BLaER1 treated with 17β-estradiol and CSF1 and Interleukin-3, amounts not matched to agents 10 nM and 100 nM (cell line): ENCODE measurements at regions not wholly inside any gene's neighbourhood (a gene's known extent, or its start where the extent isn't known, plus 50 kb on each side); places are given as distances from the start of the nearest gene placed in this dataset.
"Not testable (repeated sequence)": the region's sequence is repeated elsewhere in the genome, so short reads cannot be mapped to it uniquely, and the experiment has no call there.

Experiments used
- H3K27ac ChIP-seq, 11 experiments: shearing (Covaris generic); formaldehyde crosslinking; 2 replicates each; pipeline ENCODE4 v1.8.1; 2022
- H3K27me3 ChIP-seq, 11 experiments: shearing (Covaris generic); formaldehyde crosslinking; 2 replicates each; pipeline ENCODE4 v1.8.1; 2022
- H3K36me3 ChIP-seq, 11 experiments: shearing (Covaris generic); formaldehyde crosslinking; 2 replicates each; pipeline ENCODE4 v1.8.1; 2022
- H3K4me1 ChIP-seq, 10 experiments: shearing (Covaris generic); formaldehyde crosslinking; 2 replicates each; pipeline ENCODE4 v1.8.1; 2022
- H3K4me2 ChIP-seq, 11 experiments: shearing (Covaris generic); formaldehyde crosslinking; 2 replicates each; pipeline ENCODE4 v1.8.1; 2022
- H3K4me3 ChIP-seq, 10 experiments: shearing (Covaris generic); formaldehyde crosslinking; 2 replicates each; pipeline ENCODE4 v1.8.1; 2022
- H3K9ac ChIP-seq, 11 experiments: shearing (Covaris generic); formaldehyde crosslinking; 2 replicates each; pipeline ENCODE4 v1.8.1; 2022
- H3K9me3 ChIP-seq, 11 experiments: shearing (Covaris generic); formaldehyde crosslinking; replicated peaks in 1 of 11; 2 replicates each; pipeline ENCODE4 v1.8.1; 2022
- H4K20me1 ChIP-seq, 11 experiments: shearing (Covaris generic); formaldehyde crosslinking; 2 replicates each; pipeline ENCODE4 v1.8.1; 2022
- Cebpa-rat ChIP-seq, 11 experiments: shearing (Covaris generic); IDR thresholded peaks; 2 replicates each; pipeline ENCODE4 v1.8.1; 2022

DNA sequence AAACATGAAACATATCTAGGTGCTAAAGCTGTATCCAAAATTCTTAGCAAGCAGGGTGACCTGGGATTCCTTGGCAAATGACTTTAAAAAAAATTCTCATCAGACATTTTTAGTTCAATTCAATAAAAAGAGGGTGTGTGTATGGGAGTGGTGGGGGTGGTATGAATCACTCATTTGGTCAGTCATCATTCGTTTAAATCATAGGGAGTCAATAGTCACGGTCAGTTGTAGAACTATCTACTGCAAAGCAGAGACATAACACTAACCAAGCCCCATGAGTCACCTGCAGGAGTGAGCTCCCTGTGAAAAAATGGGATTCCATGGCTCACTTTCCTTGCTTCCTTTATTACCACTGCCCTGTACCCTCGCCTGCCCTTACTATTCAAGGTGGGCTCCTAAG is 380.6 kb upstream of the TCF4 start:
- H3K27ac ChIP-seq, result no peak overlapping the region
- TF ChIP-seq Cebpa-rat (IDR thresholded peaks at IDR 0.05), result no peak
- no peaks in the 10 kb centered on the region for H3K4me1 ChIP-seq
- no peaks in the 10 kb centered on the region for H3K36me3 ChIP-seq
- H3K27me3 ChIP-seq, result no peaks in the 10 kb centered on the region
- no peaks in the 10 kb centered on the region for H3K9me3 ChIP-seq
- no peak overlapping the region for H3K4me3 ChIP-seq
- H4K20me1 ChIP-seq, result no peaks in the 10 kb centered on the region
- no peak overlapping the region for H3K9ac ChIP-seq
- no peak overlapping the region for H3K4me2 ChIP-seq

DNA sequence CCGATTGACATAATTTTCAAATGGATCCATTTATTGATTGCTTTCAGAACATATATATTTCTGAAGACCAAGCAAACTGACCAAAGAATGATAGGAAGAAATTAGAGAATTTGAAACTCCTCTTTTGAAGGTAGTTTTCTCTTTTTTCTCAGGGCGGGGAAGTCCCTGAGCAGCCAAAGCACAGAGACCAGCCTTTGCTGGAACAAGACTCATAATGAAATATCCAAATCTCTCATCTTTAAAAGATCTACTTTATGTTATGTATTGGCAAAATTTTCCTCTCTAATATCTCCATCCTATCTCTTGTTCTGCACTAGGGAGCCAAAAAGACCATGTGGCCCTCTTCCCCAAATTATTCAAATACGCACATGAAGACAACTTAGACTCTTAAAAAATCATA is 379.0 kb upstream of the TCF4 start:
- TF ChIP-seq Cebpa-rat (IDR thresholded peaks at IDR 0.05), result no peak
- H3K9ac ChIP-seq, result no peak overlapping the region
- H3K27me3 ChIP-seq, result no peaks in the 10 kb centered on the region
- H4K20me1 ChIP-seq, result no peaks in the 10 kb centered on the region
- H3K4me2 ChIP-seq, result no peak overlapping the region
- no peaks in the 10 kb centered on the region for H3K36me3 ChIP-seq
- no peak overlapping the region for H3K27ac ChIP-seq
- H3K9me3 ChIP-seq, result no peaks in the 10 kb centered on the region
- H3K4me3 ChIP-seq, result no peak overlapping the region
- no peaks in the 10 kb centered on the region for H3K4me1 ChIP-seq

DNA sequence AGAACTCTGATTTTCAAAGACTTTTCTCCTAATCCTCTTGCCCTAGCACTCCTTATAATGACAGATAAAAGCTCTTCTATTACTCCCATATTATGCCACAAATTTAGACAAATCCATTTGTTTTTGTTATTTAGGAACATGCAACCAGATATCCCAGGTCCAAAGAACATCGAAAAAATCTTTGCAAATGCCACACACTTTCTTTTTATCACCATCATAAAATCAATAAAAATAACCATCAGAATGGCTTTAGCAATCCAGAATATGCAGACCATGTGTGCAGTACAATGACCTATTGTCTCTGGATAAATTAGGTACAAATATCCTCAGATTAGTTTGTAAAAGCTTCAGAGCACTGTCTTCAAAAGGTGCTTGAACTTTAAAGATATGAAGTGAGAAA is 376.2 kb upstream of the TCF4 start:
- no peaks in the 10 kb centered on the region for H3K4me1 ChIP-seq
- no peak for TF ChIP-seq Cebpa-rat (IDR thresholded peaks at IDR 0.05)
- no peak overlapping the region for H3K4me3 ChIP-seq
- no peaks in the 10 kb centered on the region for H3K27me3 ChIP-seq
- no peak overlapping the region for H3K9ac ChIP-seq
- no peaks in the 10 kb centered on the region for H3K9me3 ChIP-seq
- no peaks in the 10 kb centered on the region for H3K36me3 ChIP-seq
- H3K4me2 ChIP-seq, result no peak overlapping the region
- no peak overlapping the region for H3K27ac ChIP-seq
- H4K20me1 ChIP-seq, result no peaks in the 10 kb centered on the region

DNA sequence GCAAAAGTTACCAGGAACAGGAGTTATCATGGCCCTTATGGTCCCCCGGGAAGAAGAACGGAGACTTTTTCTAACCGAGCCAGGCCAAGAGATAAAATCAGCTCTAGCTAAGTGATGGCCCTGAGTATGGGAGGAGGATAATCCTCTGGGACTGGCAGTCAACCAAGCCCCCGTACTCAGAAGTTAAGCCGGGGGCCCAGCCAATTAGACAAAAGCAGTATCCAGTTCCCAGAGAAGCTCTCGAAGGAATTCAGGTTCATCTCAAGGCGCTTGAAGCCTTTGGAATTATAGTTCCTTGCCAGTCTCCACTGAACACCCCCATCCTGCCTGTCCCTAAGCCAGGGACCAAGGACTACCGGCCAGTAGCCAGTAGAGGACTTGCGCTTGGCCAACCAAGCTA is 365.3 kb upstream of the TCF4 start:
- Histone ChIP-seq H3K36me3 (no peaks in the 10 kb centered on the region), H3K4me1 (no peaks in the 10 kb centered on the region), H3K4me3 (no peak overlapping the region), H3K9ac (no peak overlapping the region), H3K27me3 (no peaks in the 10 kb centered on the region), H4K20me1 (no peaks in the 10 kb centered on the region), H3K9me3 (peaks cover 0 to 27% (median 0%) of the 10 kb centered on the region in 11 experiments; a peak in 3 of 22 replicates), H3K4me2 (no peak overlapping the region), H3K27ac (no peak overlapping the region)
- TF ChIP-seq Cebpa-rat (IDR thresholded peaks at IDR 0.05), result no peak

DNA sequence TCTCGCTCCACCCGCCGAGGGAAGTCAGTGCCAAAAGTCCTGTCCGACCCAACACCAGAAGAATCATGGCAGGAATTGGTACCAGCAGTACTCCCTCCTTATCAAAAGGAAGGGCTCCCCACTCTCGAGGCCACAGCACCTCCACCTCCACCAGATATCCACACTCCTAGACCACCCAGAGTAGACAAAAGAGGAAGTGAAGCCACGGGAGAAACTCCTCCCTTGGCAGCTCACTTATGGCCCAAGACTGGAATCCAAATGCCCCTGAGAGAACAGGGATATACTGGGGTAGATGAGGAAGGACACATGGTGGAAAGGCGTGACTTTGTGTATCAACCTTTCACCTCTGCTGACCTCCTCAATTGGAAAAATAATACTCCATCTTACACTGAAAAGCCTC is 363.7 kb upstream of the TCF4 start:
- not testable (repeated sequence) for H3K4me3 ChIP-seq, H3K36me3 ChIP-seq, H3K27me3 ChIP-seq, H3K27ac ChIP-seq, H3K9ac ChIP-seq, H3K4me2 ChIP-seq, H4K20me1 ChIP-seq, H3K4me1 ChIP-seq
- peaks cover 0 to 27% (median 0%) of the 10 kb centered on the region in 11 experiments; a peak in 3 of 22 replicates for H3K9me3 ChIP-seq

DNA sequence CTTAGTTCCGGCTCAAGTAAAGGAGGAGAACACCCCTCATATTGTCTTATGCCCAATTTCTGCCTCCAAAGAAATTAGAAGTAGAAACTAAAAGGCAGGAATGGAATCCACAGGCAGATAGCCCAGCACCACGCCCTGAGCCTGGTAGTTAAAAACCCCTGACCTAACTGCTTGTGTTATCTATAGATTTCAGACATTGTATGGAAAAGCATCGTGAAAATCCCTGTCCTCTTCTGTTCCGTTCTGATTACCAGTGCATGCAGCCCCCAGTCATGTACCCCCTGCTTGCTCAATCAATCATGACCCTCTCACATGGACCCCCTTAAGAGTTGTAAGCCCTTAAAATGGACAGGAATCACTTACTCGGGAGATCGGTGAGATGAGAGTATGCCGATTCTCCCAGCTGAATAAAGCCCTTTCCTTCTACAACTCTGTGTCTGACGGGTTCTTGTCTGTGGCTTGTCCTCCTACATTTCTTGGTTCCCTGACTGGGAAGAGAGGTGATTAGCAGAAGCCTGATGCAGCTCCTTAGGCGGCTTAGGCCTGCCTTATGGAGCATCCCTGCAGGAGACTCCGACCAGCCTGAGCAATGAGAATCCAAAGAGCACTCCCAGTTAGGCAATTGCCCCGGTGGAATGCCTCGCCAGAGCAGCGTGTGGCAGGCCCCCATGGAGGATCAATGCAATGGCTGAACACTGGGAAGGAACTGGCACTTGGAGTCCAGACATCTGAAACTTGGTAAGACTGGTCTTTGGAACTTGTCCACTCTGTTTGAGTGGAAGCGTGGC is 362.6 kb upstream of the TCF4 start:
- H3K36me3 ChIP-seq, result no peaks in the 10 kb centered on the region
- no peaks in the 10 kb centered on the region for H3K4me1 ChIP-seq
- no peak for TF ChIP-seq Cebpa-rat (IDR thresholded peaks at IDR 0.05)
- no peak overlapping the region for H3K9ac ChIP-seq
- no peak overlapping the region for H3K4me3 ChIP-seq
- no peaks in the 10 kb centered on the region for H3K27me3 ChIP-seq
- no peak overlapping the region for H3K27ac ChIP-seq
- no peak overlapping the region for H3K4me2 ChIP-seq
- peaks cover 0 to 27% (median 4%) of the 10 kb centered on the region in 11 experiments; a peak in 4 of 22 replicates for H3K9me3 ChIP-seq
- no peaks in the 10 kb centered on the region for H4K20me1 ChIP-seq

DNA sequence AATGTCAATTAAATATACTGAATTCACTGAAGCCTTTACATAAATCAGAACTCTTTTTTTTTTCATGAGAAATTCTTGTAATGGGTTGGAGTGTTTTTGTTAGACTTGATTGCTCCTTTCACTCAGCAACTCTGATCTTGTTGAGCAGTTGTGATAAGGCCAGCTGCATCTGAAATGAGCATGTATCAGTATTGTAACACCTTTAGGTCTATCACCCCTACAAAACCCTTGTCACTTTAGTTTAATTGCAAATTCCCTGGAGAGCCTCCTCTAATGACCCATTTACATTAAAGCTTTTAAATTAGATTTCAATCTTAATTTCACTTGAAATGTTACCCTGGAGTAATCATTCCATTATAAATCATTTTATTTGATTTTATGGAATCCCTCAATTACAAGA is 346.8 kb upstream of the TCF4 start:
- Histone ChIP-seq H3K9me3 (peaks cover 29 to 47% (median 41%) of the 10 kb centered on the region in 11 experiments), H3K4me1 (no peaks in the 10 kb centered on the region), H3K36me3 (no peaks in the 10 kb centered on the region), H3K9ac (no peak overlapping the region), H3K4me2 (no peak overlapping the region), H3K27me3 (no peaks in the 10 kb centered on the region), H4K20me1 (no peaks in the 10 kb centered on the region), H3K27ac (no peak overlapping the region), H3K4me3 (no peak overlapping the region)
- no peak for TF ChIP-seq Cebpa-rat (IDR thresholded peaks at IDR 0.05)

DNA sequence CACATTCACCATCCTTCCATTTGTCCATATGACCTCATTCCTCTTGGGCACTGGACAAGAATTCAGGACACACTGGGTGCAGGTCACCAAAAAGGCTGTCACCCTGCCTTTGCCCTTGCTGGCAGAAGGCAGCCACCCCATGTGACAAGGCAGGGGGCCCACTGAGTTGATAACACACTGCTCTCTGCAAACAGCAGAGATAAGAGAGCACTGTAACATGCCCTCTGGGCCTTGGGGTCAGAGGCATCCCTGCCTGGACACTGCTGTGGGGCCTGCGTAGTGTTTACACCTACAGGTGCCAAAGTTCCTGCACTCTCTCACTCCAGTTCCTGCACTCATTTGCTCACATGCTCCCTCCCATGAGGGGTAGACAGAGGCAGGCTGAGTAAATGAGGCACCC is 344.7 kb upstream of the TCF4 start:
- H3K27me3 ChIP-seq, result no peaks in the 10 kb centered on the region
- no peak overlapping the region for H3K9ac ChIP-seq
- no peaks in the 10 kb centered on the region for H3K36me3 ChIP-seq
- no peaks in the 10 kb centered on the region for H4K20me1 ChIP-seq
- no peak overlapping the region for H3K27ac ChIP-seq
- H3K9me3 ChIP-seq, result peaks cover 18 to 35% (median 29%) of the 10 kb centered on the region in 11 experiments
- no peak for TF ChIP-seq Cebpa-rat (IDR thresholded peaks at IDR 0.05)
- H3K4me3 ChIP-seq, result no peak overlapping the region
- no peak overlapping the region for H3K4me2 ChIP-seq
- peaks cover 0 to 7% (median 0%) of the 10 kb centered on the region in 10 experiments; a peak in 1 of 20 replicates for H3K4me1 ChIP-seq

DNA sequence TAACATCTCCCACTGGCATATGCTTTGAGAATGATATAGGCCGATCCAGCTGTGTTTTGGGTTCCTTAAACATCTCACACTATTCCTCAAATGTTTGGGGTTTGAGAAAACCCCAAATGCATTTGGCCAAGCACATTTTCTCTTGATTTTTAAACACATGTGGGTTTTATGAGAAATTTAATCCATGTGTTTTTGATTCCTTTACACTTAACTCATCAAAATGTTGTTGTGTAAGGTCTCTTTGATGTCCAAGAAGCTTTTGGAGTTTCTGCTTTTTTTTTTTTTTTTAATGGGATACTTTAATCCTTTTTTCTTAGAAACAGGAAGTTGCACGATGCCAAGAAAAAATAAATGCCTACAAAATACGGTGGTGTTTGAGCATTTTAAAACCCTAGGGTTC is 339.8 kb upstream of the TCF4 start:
- H3K4me2 ChIP-seq, result no peak overlapping the region; a peak in 1 of 22 replicates
- H3K36me3 ChIP-seq, result no peaks in the 10 kb centered on the region
- no peaks in the 10 kb centered on the region for H4K20me1 ChIP-seq
- H3K9me3 ChIP-seq, result peaks cover 0 to 17% (median 7%) of the 10 kb centered on the region in 11 experiments; a peak in 11 of 22 replicates
- H3K4me1 ChIP-seq, result peaks cover 0 to 8% (median 0%) of the 10 kb centered on the region in 10 experiments; a peak in 1 of 20 replicates
- TF ChIP-seq Cebpa-rat (IDR thresholded peaks at IDR 0.05), result no peak
- H3K27ac ChIP-seq, result no peak overlapping the region
- H3K9ac ChIP-seq, result no peak overlapping the region
- no peak overlapping the region for H3K4me3 ChIP-seq
- no peaks in the 10 kb centered on the region for H3K27me3 ChIP-seq

DNA sequence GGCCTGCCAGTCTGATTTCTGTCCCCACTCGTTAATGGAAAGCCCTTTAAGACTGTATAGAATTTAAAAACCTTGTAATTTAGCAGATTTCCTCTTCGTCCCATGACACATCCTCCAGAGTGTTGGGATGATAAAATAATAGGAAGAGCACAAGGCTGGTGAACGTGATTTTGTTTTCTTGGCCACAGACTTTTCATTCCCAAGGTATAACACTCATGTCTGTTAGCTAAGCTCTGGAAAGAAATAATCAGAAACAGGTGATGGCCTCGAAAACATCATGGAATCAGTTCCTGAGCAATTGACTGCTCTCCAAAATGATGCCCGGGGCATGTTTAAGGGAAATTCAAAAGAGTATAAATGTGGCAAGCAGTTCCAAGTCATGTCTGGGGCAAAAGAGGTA is 337.8 kb upstream of the TCF4 start:
- Histone ChIP-seq H3K9me3 (0 out of 22 replicates have a peak, but pooled peaks cover 0 to 6% (median 0%) of the 10 kb centered on the region in 11 experiments), H3K36me3 (no peaks in the 10 kb centered on the region), H3K27ac (no peak overlapping the region), H3K4me1 (peaks cover 0 to 8% (median 0%) of the 10 kb centered on the region in 10 experiments; a peak in 1 of 20 replicates), H3K27me3 (no peaks in the 10 kb centered on the region), H3K4me2 (no peak overlapping the region), H3K4me3 (no peak overlapping the region), H3K9ac (no peak overlapping the region), H4K20me1 (no peaks in the 10 kb centered on the region)
- no peak for TF ChIP-seq Cebpa-rat (IDR thresholded peaks at IDR 0.05)
